Activated CD4-positive, alpha-beta T cell treated with anti-CD3 and anti-CD28 coated beads for 36 hours (primary cell): ENCODE measurements at regions not wholly inside any gene's neighbourhood (a gene's known extent, or its start where the extent isn't known, plus 50 kb on each side); places are given as distances from the start of the nearest gene placed in this dataset.
"Not testable (repeated sequence)": the region's sequence is repeated elsewhere in the genome, so short reads cannot be mapped to it uniquely, and the experiment has no call there.

ENCODE experiments used
- ATAC-seq: fragments of 200-7000 bp; cut with Tn5 transposase; one replicate; pipeline ENCODE4 v1.10.0; 2021; ENCODE audit warnings: mild to moderate bottlenecking, moderate library complexity
- CTCF ChIA-PET: fragments of 350-600 bp; sonication (Branson Sonifier 250); formaldehyde crosslinking; loops from one replicate; lab custom pipeline; 2021; ENCODE audit warnings: antibody characterized with exemption; lab: Charles Lee
- POLR2A ChIA-PET: fragments of 350-600 bp; sonication (Branson Sonifier 250); formaldehyde crosslinking; loops from one replicate; lab custom pipeline; 2021; ENCODE audit warnings: antibody characterized with exemption, inconsistent platforms; lab: Charles Lee
- DNase-seq: peaks from one replicate; pipeline ENCODE4 v3.0.0-alpha.2; 2020
- H3K27ac Mint-ChIP-seq: one replicate; pipeline ENCODE4 v1.8.0; 2021; ENCODE audit warnings: mixed read lengths
- H3K27me3 Mint-ChIP-seq: one replicate; pipeline ENCODE4 v1.8.0; 2021; ENCODE audit warnings: mixed read lengths
- H3K36me3 Mint-ChIP-seq: one replicate; pipeline ENCODE4 v1.8.0; 2021; ENCODE audit warnings: low read depth, mixed read lengths
- H3K4me1 Mint-ChIP-seq: one replicate; pipeline ENCODE4 v1.8.0; 2021; ENCODE audit warnings: mixed read lengths
- H3K4me3 Mint-ChIP-seq: one replicate; pipeline ENCODE4 v1.8.0; 2021; ENCODE audit warnings: mild to moderate bottlenecking, moderate library complexity, mixed read lengths
- H3K9me3 Mint-ChIP-seq: one replicate; pipeline ENCODE4 v1.8.0; 2021; ENCODE audit warnings: low read depth, mixed read lengths
- intact Hi-C, 2 experiments: fragments of 100-400 bp; cut with DNase I in 1 of 2; cut with micrococcal nuclease in 1 of 2; formaldehyde crosslinking; loops; one replicate each; pipeline versions ENCODE4 v1.14.2 to v1.15.1; 2022 to 2024; cut with DNase I, micrococcal nuclease

DNA sequence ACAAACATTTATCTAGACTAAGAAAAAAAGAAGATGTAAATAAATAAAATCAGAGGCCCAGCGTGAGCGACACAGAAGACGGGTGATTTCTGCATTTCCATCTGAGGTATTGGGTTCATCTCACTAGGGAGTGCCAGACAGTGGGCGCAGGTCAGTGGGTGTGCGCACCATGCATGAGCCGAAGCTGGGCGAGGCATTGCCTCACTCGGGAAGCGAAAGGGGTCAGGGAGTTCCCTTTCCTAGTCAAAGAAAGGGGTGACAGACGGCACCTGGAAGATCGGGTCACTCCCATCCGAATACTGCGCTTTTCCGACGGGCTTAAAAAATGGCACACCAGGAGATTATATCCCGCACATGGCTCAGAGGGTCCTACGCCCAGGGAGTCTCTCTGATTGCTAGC lies 79.5 kb upstream of the ABCD2 start:
- H3K4me1 Mint-ChIP-seq, H3K36me3 Mint-ChIP-seq, ATAC-seq, H3K27me3 Mint-ChIP-seq, intact Hi-C loops, H3K4me3 Mint-ChIP-seq, DNase-seq, CTCF ChIA-PET, H3K27ac Mint-ChIP-seq, POLR2A ChIA-PET: not testable (repeated sequence)
- peaks cover 13% of the 10 kb centered on the region for H3K9me3 Mint-ChIP-seq

DNA sequence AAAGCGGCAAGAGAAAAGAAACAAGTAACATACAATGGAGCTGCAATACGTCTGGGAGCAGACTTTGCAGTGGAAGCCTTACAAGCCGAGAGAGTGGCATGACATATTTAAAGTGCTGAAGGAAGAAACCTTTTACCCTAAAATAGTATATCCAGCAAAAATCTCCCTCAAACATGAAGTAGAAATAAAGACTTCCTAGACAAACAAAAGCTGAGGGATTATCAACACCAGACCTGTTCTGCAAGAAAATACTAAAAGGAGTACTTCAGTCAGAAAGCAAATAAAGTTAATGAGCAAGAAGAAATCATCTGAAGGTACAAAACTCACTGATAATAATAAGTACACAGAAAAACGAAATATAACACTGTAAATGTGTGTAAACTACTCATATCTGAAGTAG lies 77.5 kb upstream of the ABCD2 start:
- intact Hi-C loops: no loop called here
- ChIA-PET POLR2A (no interaction called here), CTCF (interaction anchor here (0.6 kb wide), 1 partner anchor 103 kb away, joined by 3 read pairs; no protein-coding TSS in a partner anchor)
- Mint-ChIP-seq H3K36me3 (no peaks in the 10 kb centered on the region), H3K4me3 (no peak overlapping the region), H3K27me3 (no peaks in the 10 kb centered on the region), H3K27ac (no peak overlapping the region), H3K4me1 (no peaks in the 10 kb centered on the region), H3K9me3 (peaks cover 9% of the 10 kb centered on the region)
- ATAC-seq (no peak), DNase-seq (no peak)

DNA sequence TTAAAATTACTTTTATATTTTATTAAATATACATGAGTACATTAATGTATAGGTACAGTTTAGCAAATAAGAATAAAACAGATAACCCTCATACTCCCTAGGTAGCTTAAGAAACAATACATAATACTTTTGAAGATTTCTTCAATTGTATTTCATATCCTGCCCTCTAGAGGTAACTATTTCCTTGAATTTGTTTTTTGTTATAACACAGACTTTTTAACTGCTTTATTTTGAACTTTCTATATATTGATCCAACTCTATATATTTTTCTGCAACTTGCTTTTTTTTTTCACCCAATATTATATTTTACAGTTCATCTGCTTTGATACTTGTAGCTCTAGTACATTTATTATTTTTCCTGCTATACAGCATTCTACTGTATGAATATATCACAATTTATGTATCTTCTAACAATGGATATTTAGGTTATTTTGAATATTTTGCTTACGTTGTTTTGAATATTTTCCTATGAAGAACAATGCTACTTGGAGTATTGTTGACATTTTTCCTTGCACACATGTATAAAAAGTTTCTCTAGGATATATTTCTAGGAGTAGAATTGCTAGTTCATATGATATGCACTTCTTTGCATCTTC lies 72.8 kb upstream of the ABCD2 start:
- ChIA-PET CTCF (interaction anchor here (0.7 to 2.0 kb wide), 7 partner anchors 45 to 374 kb away, joined by 3 to 6 read pairs (median 3); partner anchors contain the start of gene ABCD2), POLR2A (no interaction called here)
- no peak for DNase-seq
- Mint-ChIP-seq H3K27ac (no peak overlapping the region), H3K4me1 (no peaks in the 10 kb centered on the region), H3K4me3 (no peak overlapping the region), H3K36me3 (no peaks in the 10 kb centered on the region), H3K27me3 (no peaks in the 10 kb centered on the region), H3K9me3 (no peaks in the 10 kb centered on the region)
- no peak for ATAC-seq
- intact Hi-C loops: loop anchor here (1.0 to 5.0 kb wide), 3 partner anchors 105 to 375 kb away; no protein-coding TSS in a partner anchor

DNA sequence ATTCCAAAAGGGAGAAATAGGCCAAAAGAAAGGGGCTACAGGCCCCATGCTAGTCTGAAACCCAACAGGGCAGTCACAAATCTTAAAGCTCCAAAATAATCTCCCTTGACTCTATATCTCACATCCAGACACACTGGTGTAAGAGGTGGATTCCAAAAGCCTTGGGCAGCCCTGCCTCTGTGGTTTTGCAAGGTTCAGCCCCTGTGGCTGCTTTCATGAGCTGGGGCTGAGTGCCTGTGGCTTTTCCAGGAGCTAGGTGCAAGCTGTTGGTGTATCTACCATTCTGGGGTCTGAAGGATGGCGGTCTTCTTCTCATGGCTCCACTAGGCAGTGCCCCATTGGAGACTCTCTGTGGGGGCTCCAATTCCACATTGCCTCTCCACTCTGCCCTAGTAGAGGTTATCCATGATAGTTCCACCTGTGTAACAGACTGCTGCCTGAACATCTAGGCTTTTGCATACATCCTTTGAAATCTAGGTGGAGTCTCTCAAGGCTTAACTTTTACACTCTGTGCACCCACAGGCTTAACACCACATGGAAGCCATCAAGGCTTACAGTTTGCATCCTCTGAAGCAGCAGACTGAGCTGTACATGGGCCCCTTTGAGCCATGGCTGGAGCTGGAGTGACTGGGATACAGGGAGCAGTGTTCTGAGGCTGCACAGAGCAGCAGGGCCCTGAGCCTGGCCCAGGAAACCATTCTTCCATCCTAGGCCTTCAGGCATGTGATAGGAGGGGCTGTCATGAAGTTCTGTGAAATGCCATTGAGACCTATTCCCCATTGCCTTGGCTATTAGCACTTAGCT lies 66.5 kb upstream of the ABCD2 start:
- H3K4me3 Mint-ChIP-seq: no peak overlapping the region
- ChIA-PET CTCF (interaction anchor here (0.6 to 1.2 kb wide), 2 partner anchors 102 to 1502 kb away, joined by 3 to 4 read pairs; partner anchors contain the start of gene PDZRN4), POLR2A (no interaction called here)
- no peaks in the 10 kb centered on the region for H3K9me3 Mint-ChIP-seq
- DNase-seq (no peak), ATAC-seq (no peak)
- H3K27me3 Mint-ChIP-seq: no peaks in the 10 kb centered on the region
- H3K36me3 Mint-ChIP-seq: peaks cover 2% of the 10 kb centered on the region
- peak overlapping the region; percentile 0 for H3K27ac Mint-ChIP-seq
- H3K4me1 Mint-ChIP-seq: peaks cover 22% of the 10 kb centered on the region
- intact Hi-C loops: no loop called here

DNA sequence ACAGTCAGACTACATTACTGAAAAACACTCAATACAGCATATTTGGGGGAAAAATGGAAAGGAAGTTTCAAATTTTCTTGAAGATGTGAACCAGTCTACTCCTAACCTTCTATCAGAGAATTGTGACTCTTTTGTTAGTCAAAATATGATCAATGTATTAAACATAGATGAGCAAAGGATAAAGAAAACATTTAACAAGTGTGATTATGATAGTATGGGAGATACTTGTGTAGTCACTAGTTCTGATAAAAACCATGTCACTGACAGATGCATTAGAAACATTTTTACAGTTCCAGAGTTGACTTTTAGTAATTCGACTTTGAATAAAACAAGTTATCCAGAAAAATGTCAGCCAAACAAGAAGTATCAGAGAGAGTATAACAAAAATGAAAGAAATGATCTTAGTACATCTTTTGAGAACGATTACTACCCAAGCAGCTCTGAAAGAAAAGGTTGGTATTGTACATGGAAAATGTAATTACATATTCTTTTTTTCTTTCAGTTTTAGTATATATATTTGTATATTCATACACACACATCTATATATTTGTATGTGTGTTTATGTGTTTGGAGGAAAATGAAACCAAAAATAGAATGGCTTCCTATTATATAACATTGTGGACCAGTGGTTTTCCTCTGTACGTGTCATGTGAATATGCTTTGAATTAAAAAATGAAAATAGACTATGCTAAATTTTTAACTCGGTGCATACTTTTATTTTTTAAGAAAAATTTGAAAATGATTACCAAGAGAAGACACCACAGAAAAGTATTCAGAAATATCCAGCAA lies 63.3 kb upstream of the ABCD2 start:
- DNase-seq (no peak), ATAC-seq (peak; percentile 65)
- ChIA-PET POLR2A (interaction anchor here (0.6 kb wide), 1 partner anchor 62 kb away, joined by 3 read pairs; no protein-coding TSS in a partner anchor), CTCF (interaction anchor here (1.0 kb wide), 1 partner anchor 12 kb away, joined by 3 read pairs; no protein-coding TSS in a partner anchor)
- intact Hi-C loops: loop anchor here (1.0 to 2.0 kb wide), 3 partner anchors 62 to 240 kb away; partner anchors contain the start of gene KIF21A (in 1 of the 2)
- Mint-ChIP-seq H3K36me3 (peaks cover 6% of the 10 kb centered on the region), H3K4me3 (peak overlapping the region; percentile 39), H3K4me1 (peaks cover 22% of the 10 kb centered on the region), H3K27me3 (no peaks in the 10 kb centered on the region), H3K27ac (peak overlapping the region; percentile 80), H3K9me3 (peaks cover 11% of the 10 kb centered on the region)

DNA sequence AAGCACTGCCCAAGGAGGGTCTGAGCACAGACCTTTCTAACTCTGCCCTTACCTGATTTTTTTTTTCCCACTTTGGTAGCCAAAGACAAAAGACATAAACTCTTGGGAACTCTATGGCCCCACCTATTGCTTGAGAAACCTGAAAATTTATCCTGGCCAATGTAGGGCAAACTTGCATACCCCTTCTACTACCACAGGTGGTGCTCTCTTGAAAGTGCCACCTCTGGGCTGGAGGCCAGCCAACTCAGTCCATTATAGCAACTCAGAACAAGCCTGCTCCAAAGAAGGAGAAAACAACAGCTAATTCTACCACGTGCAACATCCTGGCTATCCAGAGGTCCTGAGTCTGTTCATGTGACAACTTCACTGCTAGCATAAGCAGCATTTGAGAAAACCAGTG lies 55.7 kb upstream of the ABCD2 start:
- H3K9me3 Mint-ChIP-seq: peaks cover 28% of the 10 kb centered on the region
- no peak overlapping the region for H3K27ac Mint-ChIP-seq
- H3K4me3 Mint-ChIP-seq: no peak overlapping the region
- ChIA-PET CTCF (no interaction called here), POLR2A (no interaction called here)
- H3K4me1 Mint-ChIP-seq: peaks cover 8% of the 10 kb centered on the region
- H3K27me3 Mint-ChIP-seq: no peaks in the 10 kb centered on the region
- ATAC-seq (no peak), DNase-seq (no peak)
- H3K36me3 Mint-ChIP-seq: peaks cover 14% of the 10 kb centered on the region
- intact Hi-C loops: no loop called here

DNA sequence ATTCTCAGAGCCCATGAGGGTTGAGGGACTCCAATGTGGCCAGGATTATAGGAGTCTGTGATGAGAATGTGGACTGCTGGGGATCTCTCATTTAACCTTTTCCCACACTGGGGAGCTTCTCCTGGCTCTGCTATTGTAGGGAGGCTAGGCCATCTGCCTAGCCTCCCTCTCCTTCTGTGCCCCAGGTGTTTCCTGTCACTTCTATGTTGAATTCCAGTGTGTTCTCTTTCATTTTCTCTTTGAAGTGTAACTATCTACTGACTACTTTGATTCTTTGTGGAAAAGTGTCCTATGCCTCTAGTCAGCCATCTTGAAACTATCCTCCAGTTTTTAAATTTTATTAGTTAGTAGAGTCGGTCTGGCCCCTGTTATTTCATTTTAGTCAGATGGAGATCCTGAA lies 53.4 kb upstream of the ABCD2 start:
- ATAC-seq: no peak
- CTCF ChIA-PET: no interaction called here
- H3K27ac Mint-ChIP-seq: no peak overlapping the region

DNA sequence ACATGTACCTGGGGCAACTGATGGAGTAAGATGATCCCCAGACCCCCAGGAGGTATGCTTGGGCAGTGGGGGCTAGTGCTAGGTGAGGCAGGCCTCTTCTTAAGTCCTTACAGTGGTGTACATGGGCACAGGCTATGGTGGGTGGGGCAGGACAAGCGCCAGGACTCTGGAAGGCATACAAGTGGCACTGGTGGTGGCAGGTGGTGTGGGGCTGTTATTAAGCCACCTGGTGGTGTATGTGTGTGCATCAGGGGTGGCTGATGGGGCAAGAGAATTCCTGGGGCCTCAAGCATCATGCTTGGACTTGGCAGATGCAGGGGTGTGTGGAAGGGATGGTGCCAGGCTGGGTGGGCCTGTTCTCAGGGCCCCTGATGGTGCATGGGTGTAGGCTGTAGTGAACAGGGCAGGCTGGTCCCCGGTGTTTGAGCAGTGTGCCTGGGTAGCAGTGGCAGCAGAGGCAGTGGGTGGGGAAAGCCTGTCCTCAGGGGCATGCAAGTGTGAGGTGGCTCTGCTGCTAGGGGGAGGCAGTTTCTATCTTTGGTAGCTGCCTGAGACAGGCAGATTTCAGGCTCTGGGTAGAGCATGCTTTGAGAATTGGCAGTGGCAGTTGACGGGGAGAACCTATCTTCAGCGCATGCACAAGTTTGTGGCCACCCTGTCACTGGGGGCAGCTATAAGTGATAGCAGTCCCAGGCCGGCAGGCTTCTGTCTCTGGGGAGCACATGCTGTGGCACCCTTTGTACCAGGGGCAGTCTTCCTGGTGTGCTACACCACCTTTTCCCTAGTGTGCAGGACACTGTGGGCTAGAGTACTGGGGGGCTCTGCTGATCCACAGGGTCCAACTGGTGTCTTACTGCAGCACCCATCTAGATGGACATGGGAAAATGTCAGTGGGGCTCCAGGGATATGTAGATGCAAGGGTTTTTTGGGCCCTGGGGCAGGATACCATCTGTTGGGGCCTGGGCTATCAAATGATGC lies 52.6 kb upstream of the ABCD2 start:
- Mint-ChIP-seq H3K27ac (no peak overlapping the region), H3K4me3 (no peak overlapping the region), H3K4me1 (peaks cover 18% of the 10 kb centered on the region), H3K36me3 (peaks cover 17% of the 10 kb centered on the region), H3K9me3 (peaks cover 20% of the 10 kb centered on the region), H3K27me3 (no peaks in the 10 kb centered on the region)
- DNase-seq (no peak), ATAC-seq (no peak)
- ChIA-PET POLR2A (no interaction called here), CTCF (no interaction called here)
- intact Hi-C loops: no loop called here

More for the DNA sequence above, 53.4 kb upstream of the ABCD2 start:
- intact Hi-C loops: no loop called here
- Mint-ChIP-seq H3K4me3 (no peak overlapping the region), H3K36me3 (peaks cover 14% of the 10 kb centered on the region), H3K27me3 (no peaks in the 10 kb centered on the region), H3K4me1 (peaks cover 18% of the 10 kb centered on the region), H3K9me3 (peaks cover 24% of the 10 kb centered on the region)
- POLR2A ChIA-PET: no interaction called here
- DNase-seq: no peak

DNA sequence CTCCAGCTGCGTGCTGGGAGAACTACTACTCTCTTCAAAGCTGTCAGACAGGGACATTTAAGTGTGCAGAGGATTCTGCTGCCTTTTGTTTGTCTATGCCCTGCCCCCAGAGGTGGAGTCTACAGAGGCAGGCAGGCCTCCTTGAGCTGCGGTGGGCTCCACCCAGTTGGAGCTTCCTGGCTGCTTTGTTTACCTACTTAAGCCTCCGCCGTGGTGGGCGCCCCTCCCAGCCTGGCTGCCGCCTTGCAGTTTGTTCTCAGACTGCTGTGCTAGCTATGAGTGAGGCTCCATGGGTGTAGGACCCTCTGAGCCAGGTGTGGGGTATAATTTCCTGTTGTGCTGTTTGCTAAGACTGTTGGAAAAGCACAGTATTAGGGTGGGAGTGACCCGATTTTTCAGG lies 49.9 kb upstream of the ABCD2 start:
- CTCF ChIA-PET: interaction anchor here (0.7 kb wide), 1 partner anchor 440 kb away, joined by 3 read pairs; no protein-coding TSS in a partner anchor
- ATAC-seq, H3K27me3 Mint-ChIP-seq, H3K4me3 Mint-ChIP-seq, H3K27ac Mint-ChIP-seq, DNase-seq, POLR2A ChIA-PET, intact Hi-C loops: not testable (repeated sequence)
- Mint-ChIP-seq H3K4me1 (peaks cover 18% of the 10 kb centered on the region), H3K36me3 (peaks cover 17% of the 10 kb centered on the region), H3K9me3 (peaks cover 21% of the 10 kb centered on the region)
